GM23338 (cell line): ENCODE measurements at regions not wholly inside any gene's neighbourhood (a gene's known extent, or its start where the extent isn't known, plus 50 kb on each side); places are given as distances from the start of the nearest gene placed in this dataset.

ENCODE experiments used
- ATAC-seq: fragments of 200-7000 bp; cut with Tn5 transposase; 3 replicates; pipeline ENCODE4 v1.9.1; 2020
- DNase-seq: peaks from one replicate; pipeline ENCODE4 v3.0.0-alpha.2; 2015; ENCODE audit warnings: low spot score
- H2AFZ ChIP-seq: fragments of 200-600 bp; sonication (generic); 2 replicates; pipeline ENCODE4 v1.8.0; 2016; ENCODE audit warnings: antibody characterized with exemption, mild to moderate bottlenecking, moderate library complexity
- H3F3A ChIP-seq: fragments of 200-600 bp; sonication (generic); replicated peaks from 2 replicates; pipeline ENCODE4 v1.8.0; 2017; ENCODE audit warnings: antibody characterized with exemption, mixed run types, low read depth
- H3K27ac ChIP-seq: fragments of 200-600 bp; sonication (generic); 2 replicates; pipeline ENCODE4 v1.6.1; 2016; ENCODE audit warnings: low read depth
- H3K27me3 ChIP-seq: fragments of 200-600 bp; sonication (generic); 2 replicates; pipeline ENCODE4 v1.8.0; 2016; ENCODE audit warnings: mild to moderate bottlenecking, mixed run types, moderate library complexity; ENCODE audit not compliant: insufficient read depth
- H3K36me3 ChIP-seq: fragments of 200-600 bp; sonication (generic); 2 replicates; pipeline ENCODE4 v1.8.0; 2016; ENCODE audit warnings: mild to moderate bottlenecking; ENCODE audit not compliant: insufficient read depth
- H3K4me1 ChIP-seq: fragments of 200-600 bp; sonication (generic); 2 replicates; pipeline ENCODE4 v1.8.0; 2016; ENCODE audit warnings: mild to moderate bottlenecking, moderate library complexity; ENCODE audit not compliant: insufficient read depth
- H3K4me2 ChIP-seq: fragments of 200-600 bp; sonication (generic); 2 replicates; pipeline ENCODE4 v1.7.1; 2017; ENCODE audit warnings: mixed run types
- H3K4me3 ChIP-seq: fragments of 200-600 bp; sonication (generic); 2 replicates; pipeline ENCODE4 v1.6.1; 2016; ENCODE audit warnings: mixed run types
- H3K79me2 ChIP-seq: fragments of 200-600 bp; sonication (generic); replicated peaks from 2 replicates; pipeline ENCODE4 v1.8.0; 2017; ENCODE audit warnings: mild to moderate bottlenecking; ENCODE audit not compliant: insufficient read depth
- H3K9me2 ChIP-seq: fragments of 200-600 bp; sonication (generic); 2 replicates; pipeline ENCODE4 v1.8.0; 2017; ENCODE audit not compliant: insufficient read depth
- H4K20me1 ChIP-seq: fragments of 200-600 bp; sonication (generic); replicated peaks from 2 replicates; pipeline ENCODE4 v1.8.0; 2017; ENCODE audit warnings: mild to moderate bottlenecking; ENCODE audit not compliant: insufficient read depth
- H3K27ac Mint-ChIP-seq: 2 replicates; pipeline ENCODE4 v1.8.0; 2020; ENCODE audit warnings: inconsistent platforms, mild to moderate bottlenecking, moderate library complexity, mixed read lengths
- H3K27me3 Mint-ChIP-seq: 3 replicates; pipeline ENCODE4 v1.8.0; 2022; ENCODE audit warnings: low read depth, mild to moderate bottlenecking, moderate library complexity, mixed read lengths, inconsistent platforms; ENCODE audit not compliant: insufficient read depth, poor library complexity
- H3K36me3 Mint-ChIP-seq: 3 replicates; pipeline ENCODE4 v1.8.0; 2021; ENCODE audit warnings: low read depth, mild to moderate bottlenecking, inconsistent platforms, moderate library complexity, mixed read lengths
- H3K4me1 Mint-ChIP-seq: 3 replicates; pipeline ENCODE4 v1.8.0; 2020; ENCODE audit warnings: mild to moderate bottlenecking, inconsistent platforms, mixed read lengths
- H3K4me3 Mint-ChIP-seq: 3 replicates; pipeline ENCODE4 v1.8.0; 2021; ENCODE audit warnings: moderate library complexity, mild to moderate bottlenecking, inconsistent platforms, mixed read lengths
- H3K9me3 Mint-ChIP-seq: 3 replicates; pipeline ENCODE4 v1.8.0; 2020; ENCODE audit warnings: moderate library complexity, mild to moderate bottlenecking, inconsistent platforms, mixed read lengths
- CREB1 ChIP-seq: fragments of 250-450 bp; sonication (Bioruptor Pico); IDR thresholded peaks from 2 replicates; pipeline ENCODE4 v1.5.0; 2020; ENCODE audit warnings: low read depth, mild to moderate bottlenecking, moderate library complexity
- CTCF ChIP-seq, 2 experiments: fragments of 200-600 bp in 1 of 2; sonication (generic) in 1 of 2; conservative IDR thresholded peaks; 2 replicates each; pipeline versions ENCODE4 v1.5.1 to v1.6.1; 2016 to 2017; ENCODE audit warnings: antibody characterized with exemption in 2 of 2, low read depth in 2 of 2, mild to moderate bottlenecking in 2 of 2, moderate library complexity in 1 of 2
- EZH2 ChIP-seq: fragments of 200-600 bp; sonication (generic); IDR thresholded peaks from one replicate; pipeline ENCODE4 v1.8.0; 2017; ENCODE audit warnings: antibody characterized with exemption, mild to moderate bottlenecking, low read depth; ENCODE audit not compliant: unreplicated experiment
- EZH2phosphoT487 ChIP-seq: fragments of 200-600 bp; sonication (generic); IDR thresholded peaks from one replicate; pipeline ENCODE4 v1.8.1; 2018; ENCODE audit warnings: antibody characterized with exemption; ENCODE audit not compliant: unreplicated experiment
- JUNB ChIP-seq: IDR thresholded peaks from one replicate; pipeline ENCODE4 v1.6.1; 2016; ENCODE audit warnings: antibody characterized with exemption; ENCODE audit not compliant: unreplicated experiment
- NANOG ChIP-seq: IDR thresholded peaks from 2 replicates; pipeline ENCODE4 v1.6.1; 2016; ENCODE audit warnings: antibody characterized with exemption, borderline replicate concordance
- REST ChIP-seq: IDR thresholded peaks from one replicate; pipeline ENCODE4 v1.6.1; 2018; ENCODE audit warnings: antibody characterized with exemption; ENCODE audit not compliant: unreplicated experiment
- STAT1 ChIP-seq: IDR thresholded peaks from one replicate; pipeline ENCODE4 v1.6.1; 2016; ENCODE audit warnings: antibody characterized with exemption; ENCODE audit not compliant: unreplicated experiment
- ZNF114 ChIP-seq: fragments of 250-450 bp; sonication (Bioruptor Pico); IDR thresholded peaks from 2 replicates; pipeline ENCODE4 v1.5.0; 2020; ENCODE audit warnings: mild to moderate bottlenecking, moderate library complexity
- ZNF331 ChIP-seq: fragments of 250-450 bp; sonication (Bioruptor Pico); IDR thresholded peaks from 2 replicates; pipeline ENCODE4 v1.5.0; 2020; ENCODE audit warnings: low read depth, mild to moderate bottlenecking, moderate library complexity

- TF ChIP-seq REST (no peak), EZH2phosphoT487 (no peak), EZH2 (no peak), STAT1 (no peak), CREB1 (CRISPR knock-in tag) (no peak)
Measured at GRCh38 chr11:69887330-69887729, 68.1 kb upstream of the FGF3 start (continued).

DNA sequence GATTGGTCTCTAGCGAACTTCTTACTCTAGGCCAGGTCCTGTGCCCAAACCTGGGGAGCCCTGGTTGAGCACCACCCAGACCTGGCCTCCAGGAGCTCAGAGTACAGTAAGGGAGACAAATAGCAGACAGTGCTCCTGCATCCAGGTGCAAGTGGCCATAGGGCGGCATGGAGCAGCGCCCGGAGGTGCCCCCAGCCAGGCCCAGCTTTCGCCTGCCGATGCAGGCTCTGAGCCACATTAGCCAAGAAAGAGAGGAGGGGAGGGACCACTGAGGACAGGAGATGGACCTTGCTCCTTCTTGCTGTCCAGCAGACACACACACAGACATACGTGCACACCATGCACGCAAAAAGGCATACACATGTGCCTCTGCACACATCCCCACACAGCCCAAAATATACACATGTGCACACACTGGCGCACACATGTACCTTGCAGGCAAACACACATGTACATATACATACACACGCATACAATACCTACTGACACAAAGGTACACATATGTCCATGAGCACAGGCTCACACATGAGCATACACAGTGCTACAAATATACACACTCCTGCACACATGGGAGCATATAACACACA, 68.7 kb upstream of the FGF3 start:
- no peak overlapping the region for H3K4me3 Mint-ChIP-seq
- ATAC-seq = no peak
- H3K27me3 Mint-ChIP-seq = peaks cover 36% of the 10 kb centered on the region
- Histone ChIP-seq H3K27ac (no peak overlapping the region), H3K79me2 (no peaks in the 10 kb centered on the region), H3K36me3 (no peaks in the 10 kb centered on the region), H2AFZ (no peak overlapping the region), H3F3A (no peaks in the 10 kb centered on the region), H3K4me1 (peaks cover 8% of the 10 kb centered on the region), H3K9me2 (no peaks in the 10 kb centered on the region), H4K20me1 (no peaks in the 10 kb centered on the region), H3K4me2 (no peak overlapping the region), H3K27me3 (peaks cover 11% of the 10 kb centered on the region; the same call in 1 of the 2 replicates), H3K4me3 (no peak overlapping the region)
- no peak for DNase-seq
- peaks cover 28% of the 10 kb centered on the region for H3K4me1 Mint-ChIP-seq
- H3K9me3 Mint-ChIP-seq = no peaks in the 10 kb centered on the region
- TF ChIP-seq ZNF331 (CRISPR knock-in tag) = no peak
- no peak for TF ChIP-seq NANOG
- TF ChIP-seq CREB1 (CRISPR knock-in tag) = no peak
- no peak for TF ChIP-seq EZH2phosphoT487
- no peak for TF ChIP-seq JUNB
- TF ChIP-seq STAT1 = no peak
- H3K27ac Mint-ChIP-seq = no peak overlapping the region
- no peaks in the 10 kb centered on the region for H3K36me3 Mint-ChIP-seq

- no peak overlapping the region for H3K27ac ChIP-seq
Measured at GRCh38 chr11:69888483-69889181, 69.4 kb upstream of the FGF3 start.

More at GRCh38 chr11:69888483-69889181, 69.4 kb upstream of the FGF3 start:
- Histone ChIP-seq H4K20me1 (no peaks in the 10 kb centered on the region), H3K36me3 (no peaks in the 10 kb centered on the region), H3F3A (no peaks in the 10 kb centered on the region), H3K27me3 (peaks cover 11% of the 10 kb centered on the region; the same call in 1 of the 2 replicates), H3K9me2 (no peaks in the 10 kb centered on the region), H3K4me2 (peak overlapping the region; percentile 74; the same call in 1 of the 2 replicates), H3K79me2 (no peaks in the 10 kb centered on the region), H2AFZ (no peak overlapping the region), H3K4me3 (no peak overlapping the region), H3K4me1 (peaks cover 8% of the 10 kb centered on the region)
- no peaks in the 10 kb centered on the region for H3K9me3 Mint-ChIP-seq
- peaks cover 31% of the 10 kb centered on the region for H3K4me1 Mint-ChIP-seq
- H3K4me3 Mint-ChIP-seq = peak overlapping the region; percentile 16; the same call in 1 of the 3 replicates
- DNase-seq (peak; percentile 94), ATAC-seq (peak; percentile 67)
- TF ChIP-seq ZNF114 (CRISPR knock-in tag) (no peak), CTCF (conservative IDR thresholded peaks at IDR 0.05; ENCODE audit: low read depth in 2 of 2) (peak; percentile 97 to 98)
- H3K27ac Mint-ChIP-seq = no peak overlapping the region
- no peaks in the 10 kb centered on the region for H3K36me3 Mint-ChIP-seq
- H3K27me3 Mint-ChIP-seq = peaks cover 35% of the 10 kb centered on the region
